Ovary (tissue), 7 donors: ENCODE measurements at regions not wholly inside any gene's neighbourhood (a gene's known extent, or its start where the extent isn't known, plus 50 kb on each side); places are given as distances from the start of the nearest gene placed in this dataset.
"Not testable (repeated sequence)": the region's sequence is repeated elsewhere in the genome, so short reads cannot be mapped to it uniquely, and the experiment has no call there.

ENCODE experiments used
- DNase-seq, 5 donors: peaks; one replicate each; pipeline ENCODE4 v3.0.0-alpha.2; 2019 to 2020
- H3K27ac ChIP-seq, 2 donors: fragments of 200-600 bp; one replicate each; pipeline versions ENCODE4 v1.5.1 to v1.8.0; 2019 to 2022
- H3K27me3 ChIP-seq: fragments of 200-600 bp; one replicate; pipeline ENCODE4 v1.8.0; 2022
- H3K36me3 ChIP-seq: fragments of 200-600 bp; sonication (generic); one replicate; pipeline ENCODE4 v1.5.1; 2019
- H3K4me1 ChIP-seq: one replicate; pipeline ENCODE4 v1.8.1; 2013; ENCODE audit warnings: mild to moderate bottlenecking, moderate library complexity; ENCODE audit not compliant: insufficient read depth
- H3K4me3 ChIP-seq: fragments of 200-600 bp; sonication (generic); one replicate; pipeline ENCODE4 v1.5.1; 2017
- H3K9me3 ChIP-seq, 2 donors: fragments of 200-600 bp in 1 of 2; sonication (generic) in 1 of 2; one replicate each; pipeline versions ENCODE4 v1.5.1 to v1.8.1; 2013 to 2019; ENCODE audit warnings: mild to moderate bottlenecking in 1 of 2, moderate library complexity in 1 of 2
- CTCF ChIP-seq, 3 donors: fragments of 450-650 bp in 2 of 3; fragments of 200-600 bp in 1 of 3; IDR thresholded peaks; one replicate each; pipeline versions ENCODE4 v1.5.1 to v1.8.0; 2016 to 2022; ENCODE audit warnings: antibody characterized with exemption in 3 of 3, mild to moderate bottlenecking in 1 of 3
- EP300 ChIP-seq: sonication (generic); formaldehyde crosslinking; IDR thresholded peaks from one replicate; pipeline ENCODE4 v1.6.1; 2017; ENCODE audit warnings: antibody characterized with exemption
- POLR2A ChIP-seq: fragments of 450-650 bp; IDR thresholded peaks from one replicate; pipeline ENCODE4 v1.6.1; 2017; ENCODE audit warnings: antibody characterized with exemption, mild to moderate bottlenecking, moderate library complexity
- WGBS, 3 donors: extraction: QIAGEN DNeasy Blood & Tissue Kit in 1 of 3; methylation state at CpG; one replicate each; pipeline versions ENCODE4 v1.1.5 to v1.1.7; 2013 to 2017; 5-methylcytosine and 5-hydroxymethylcytosine counted together
- intact Hi-C, 4 donors: fragments of 100-400 bp; cut with DNase I; formaldehyde crosslinking; loops; one replicate each; pipeline versions ENCODE4 v1.11.0 to v1.15.1; 2022 to 2023
- donor health status: DM: no; HTN: no; CAD: no; lungs with moderate emphysema.
- donor health status: DM: no; HTN: no; CAD: no.
- donor health status: Bipolar disorder and iron deficiency.
- donor health status: DM: no; HTN: no; CAD: no.
- donor health status: DM: yes; HTN: yes; CAD: no.

- TF ChIP-seq CTCF (IDR thresholded peaks at IDR 0.05), result no peak
- TF ChIP-seq EP300, result no peak
- no peak for TF ChIP-seq POLR2A
- 95 to 97% (median 97%) methylated on average over 17 to 23 of the region's 23 CpGs for WGBS, 3 donors
- no peaks in the 10 kb centered on the region for H3K4me1 ChIP-seq
- no peaks in the 10 kb centered on the region for H3K9me3 ChIP-seq
- no peak overlapping the region for H3K4me3 ChIP-seq
- intact Hi-C loops, result no loop called here
- no peaks in the 10 kb centered on the region for H3K27me3 ChIP-seq
- H3K27ac ChIP-seq, result no peak overlapping the region
- H3K36me3 ChIP-seq, result no peaks in the 10 kb centered on the region
- DNase-seq, result peak in 1 of 5 donors; percentile 12
Observed at GRCh38 chr3:165918657-165918979, 81.4 kb upstream of the BCHE start.

- H3K9me3 ChIP-seq, H3K4me3 ChIP-seq, H3K27me3 ChIP-seq, H3K27ac ChIP-seq, intact Hi-C loops, H3K36me3 ChIP-seq, DNase-seq, H3K4me1 ChIP-seq: not testable (repeated sequence)
- 95 to 98% (median 97%) methylated on average over 12 to 24 of the region's 24 CpGs for WGBS, 3 donors
Observed at GRCh38 chr3:165917938-165918656, 80.9 kb upstream of the BCHE start.

DNA sequence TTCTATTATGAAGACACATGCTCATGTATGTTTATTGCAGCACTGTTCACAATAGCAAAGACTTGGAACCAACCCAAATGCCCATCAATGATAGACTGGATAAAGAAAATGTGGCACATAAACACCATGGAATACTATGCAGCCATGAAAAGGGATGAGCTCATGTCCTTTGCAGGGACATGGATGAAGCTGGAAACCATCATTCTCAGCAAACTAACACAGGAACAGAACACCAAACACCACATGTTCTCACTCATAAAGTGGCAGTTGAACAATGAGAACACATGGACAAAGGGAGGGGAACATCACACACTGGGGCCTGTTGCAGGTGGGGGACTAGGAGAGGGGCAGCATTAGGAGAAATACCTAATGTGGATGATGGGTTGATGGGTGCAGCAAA, 77.9 kb upstream of the BCHE start:
- H3K36me3 ChIP-seq, H3K27ac ChIP-seq, H3K4me3 ChIP-seq, intact Hi-C loops, H3K9me3 ChIP-seq, H3K27me3 ChIP-seq, H3K4me1 ChIP-seq, DNase-seq: not testable (repeated sequence)

GRCh38 chr3:165903885-165904630, 66.8 kb upstream of the BCHE start:
- WGBS, 3 donors, result 61 to 71% (median 67%) methylated on average over 7 of the region's 7 CpGs
- H3K9me3 ChIP-seq, result no peaks in the 10 kb centered on the region
- no peaks in the 10 kb centered on the region for H3K27me3 ChIP-seq
- H3K27ac ChIP-seq, result no peak overlapping the region
- no peak overlapping the region for H3K4me3 ChIP-seq
- no peaks in the 10 kb centered on the region for H3K4me1 ChIP-seq
- H3K36me3 ChIP-seq, result no peaks in the 10 kb centered on the region
- intact Hi-C loops, result no loop called here
- no peak for DNase-seq
- no peak for TF ChIP-seq CTCF (IDR thresholded peaks at IDR 0.05)
- TF ChIP-seq POLR2A, result no peak
- no peak for TF ChIP-seq EP300

DNA sequence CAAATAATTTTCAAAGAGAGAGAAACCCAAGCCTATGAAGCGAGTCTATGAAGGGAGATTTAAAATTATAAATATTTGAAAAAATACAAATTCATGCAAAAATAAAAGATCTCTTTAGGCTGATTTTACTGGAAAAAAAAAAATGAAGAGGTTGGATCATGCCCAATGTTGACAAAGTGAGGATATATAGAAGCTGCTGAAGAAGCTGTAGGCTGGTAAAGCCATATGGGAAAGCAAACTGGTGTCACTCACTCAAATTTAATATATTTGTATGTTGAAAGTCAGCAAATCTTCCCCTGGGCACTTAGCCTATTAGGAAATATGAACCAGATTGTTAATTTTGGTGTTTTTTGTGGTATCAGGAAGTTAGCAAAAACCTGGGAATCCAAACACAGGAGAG, 61.8 kb upstream of the BCHE start:
- no peaks in the 10 kb centered on the region for H3K27me3 ChIP-seq
- no peak for DNase-seq
- no peaks in the 10 kb centered on the region for H3K9me3 ChIP-seq
- no peaks in the 10 kb centered on the region for H3K36me3 ChIP-seq
- intact Hi-C loops, result no loop called here
- TF ChIP-seq POLR2A, result no peak
- no peak for TF ChIP-seq EP300
- no peak for TF ChIP-seq CTCF (IDR thresholded peaks at IDR 0.05)
- H3K4me3 ChIP-seq, result no peak overlapping the region
- no peak overlapping the region for H3K27ac ChIP-seq
- H3K4me1 ChIP-seq, result no peaks in the 10 kb centered on the region
- WGBS, 3 donors, result 90 to 97% (median 92%) methylated on average over 1 of the region's 1 CpG
